HG03060 (cell line): ENCODE measurements at regions not wholly inside any gene's neighbourhood (a gene's known extent, or its start where the extent isn't known, plus 50 kb on each side); places are given as distances from the start of the nearest gene placed in this dataset.
"Not testable (repeated sequence)": the region's sequence is repeated elsewhere in the genome, so short reads cannot be mapped to it uniquely, and the experiment has no call there.

Experiments
- ATAC-seq: cut with Tn5 transposase; IDR thresholded peaks from one replicate; pipeline ENCODE4 v1.9.1; 2021; ENCODE audit warnings: low read depth, moderate number of reproducible peaks; ENCODE audit not compliant: unreplicated experiment

DNA sequence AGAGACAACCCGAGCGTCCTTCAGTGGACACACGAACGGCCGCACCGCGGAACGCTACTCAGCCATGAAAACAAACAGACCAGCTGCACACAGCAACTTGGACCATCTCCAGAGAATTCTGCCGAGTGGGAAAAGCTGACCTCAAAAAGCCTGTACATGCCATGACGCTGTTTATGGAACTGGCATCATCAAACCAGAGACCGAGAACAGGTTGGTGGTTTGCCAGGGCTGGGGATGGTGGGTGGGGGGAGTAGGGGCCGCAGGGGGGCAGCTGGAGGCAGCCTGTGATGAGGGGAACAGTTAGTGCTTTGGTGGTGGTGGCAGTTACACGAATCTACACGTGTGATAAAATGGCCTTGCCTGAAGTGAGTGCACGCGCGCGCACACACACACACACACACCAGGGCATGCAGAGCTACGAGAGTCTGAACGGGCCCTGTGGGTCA is 169.8 kb downstream of the LAT start:
- ATAC-seq = no peak

DNA sequence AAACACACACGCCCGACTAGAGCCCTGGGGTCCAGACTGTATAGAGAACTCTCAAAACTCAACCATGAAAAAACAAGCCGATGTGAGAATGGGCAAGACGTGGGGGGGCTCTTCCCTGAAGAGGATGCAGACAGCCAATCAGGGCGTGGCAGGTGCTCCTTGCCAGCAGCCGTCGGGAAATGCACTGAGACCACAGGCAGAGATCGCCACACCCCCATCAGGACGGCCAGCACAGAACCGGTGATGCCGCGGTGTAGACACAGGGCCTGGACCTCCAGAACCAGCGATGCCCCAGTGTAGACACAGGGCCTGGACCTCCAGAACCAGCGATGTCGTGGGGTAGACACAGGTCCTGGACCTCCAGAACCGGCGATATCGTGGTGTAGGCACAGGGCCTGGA is 169.2 kb downstream of the LAT start:
- no peak for ATAC-seq

DNA sequence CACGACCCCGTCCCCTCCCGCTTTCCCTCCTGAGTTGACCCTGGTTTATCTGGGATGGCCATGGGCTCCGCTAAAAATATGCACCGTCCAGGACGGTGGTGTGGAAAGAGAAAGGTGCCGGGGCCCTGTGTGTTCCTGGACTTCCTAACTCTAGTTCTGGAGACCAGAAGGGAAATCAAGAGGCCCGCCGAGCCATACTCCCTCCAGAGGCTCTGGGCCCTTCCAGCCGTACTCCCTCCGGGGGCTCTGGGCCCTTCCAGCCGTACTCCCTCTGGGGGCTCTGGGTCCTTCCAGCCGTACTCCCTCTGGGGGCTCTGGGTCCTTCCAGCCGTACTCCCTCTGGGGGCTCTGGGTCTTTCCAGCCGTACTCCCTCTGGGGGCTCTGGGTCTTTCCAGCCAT is 168.5 kb downstream of the LAT start:
- not testable (repeated sequence) for ATAC-seq

- ATAC-seq = not testable (repeated sequence)
These were observed 167.7 kb downstream of the LAT start for GRCh38 chr16:29152544-29153031.

DNA sequence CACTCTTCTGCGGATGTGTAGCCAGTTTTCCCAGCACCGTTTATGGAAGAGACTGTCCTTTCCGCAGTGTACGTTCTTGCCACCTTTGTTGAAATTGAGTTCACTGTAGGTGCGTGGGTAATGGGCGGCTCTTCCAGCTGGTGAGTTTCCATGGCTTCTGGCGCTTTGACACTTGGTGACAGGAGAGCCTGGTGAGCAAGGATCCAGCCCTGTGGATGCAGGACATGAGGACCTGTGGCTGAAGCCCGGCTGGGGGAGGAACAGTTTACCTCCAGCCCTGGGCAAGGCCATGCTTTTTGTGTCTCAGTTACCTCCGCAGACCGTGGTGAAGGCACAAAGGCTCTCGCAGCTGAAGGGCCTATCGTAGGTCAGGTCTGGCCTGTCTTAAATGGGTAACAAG is 166.5 kb downstream of the LAT start:
- ATAC-seq = no peak

GRCh38 chr16:29149912-29150311 is 165.1 kb downstream of the LAT start:
- ATAC-seq = not testable (repeated sequence)

DNA sequence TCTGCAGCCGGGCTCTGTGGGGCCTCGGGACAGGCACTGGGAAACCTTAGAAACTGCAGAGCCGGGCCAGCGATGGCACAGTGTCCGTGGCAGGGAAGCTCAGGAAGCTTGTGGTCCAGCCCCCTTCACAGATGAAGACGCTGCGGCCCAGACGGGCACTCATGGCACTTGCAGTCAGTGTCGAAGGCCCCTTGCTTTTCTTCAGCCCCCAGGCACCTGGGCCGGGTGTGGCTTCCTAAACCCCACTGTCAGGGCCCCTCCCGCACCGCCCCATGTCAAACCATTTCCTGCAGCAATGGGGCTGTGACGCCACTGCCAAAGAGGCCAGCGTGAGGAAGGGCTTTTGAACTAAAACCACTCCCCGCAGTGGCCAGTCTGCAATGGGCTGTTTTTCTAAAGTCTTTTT is 164.0 kb downstream of the LAT start:
- ATAC-seq = no peak

DNA sequence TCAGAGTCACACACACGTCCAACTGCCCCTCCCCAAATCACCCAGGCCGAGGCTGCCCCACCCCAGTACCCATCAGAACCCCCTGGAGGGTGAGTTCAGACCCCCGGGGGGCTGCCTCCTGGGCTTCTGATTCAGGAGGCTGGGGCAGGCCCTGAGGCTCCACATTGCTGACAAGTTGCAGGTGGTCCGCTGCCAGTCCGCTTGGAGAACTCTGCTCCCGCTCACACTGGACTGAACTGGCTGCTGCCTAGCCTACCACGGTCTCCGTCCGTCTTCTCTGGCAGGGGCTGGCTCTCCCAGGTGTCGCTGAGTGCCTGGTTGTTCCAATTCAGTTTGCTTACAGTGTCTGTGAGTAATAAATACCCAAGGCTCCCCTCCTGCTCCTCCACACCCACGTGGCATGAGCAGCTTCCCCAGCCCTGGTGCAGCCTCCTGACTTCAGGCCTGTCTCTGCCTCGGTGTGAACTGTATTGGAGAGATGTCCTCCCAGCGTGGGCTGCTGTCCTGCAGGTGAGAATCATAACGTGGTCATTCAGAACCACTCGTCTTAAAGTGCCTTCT is 163.4 kb downstream of the LAT start:
- no peak for ATAC-seq

DNA sequence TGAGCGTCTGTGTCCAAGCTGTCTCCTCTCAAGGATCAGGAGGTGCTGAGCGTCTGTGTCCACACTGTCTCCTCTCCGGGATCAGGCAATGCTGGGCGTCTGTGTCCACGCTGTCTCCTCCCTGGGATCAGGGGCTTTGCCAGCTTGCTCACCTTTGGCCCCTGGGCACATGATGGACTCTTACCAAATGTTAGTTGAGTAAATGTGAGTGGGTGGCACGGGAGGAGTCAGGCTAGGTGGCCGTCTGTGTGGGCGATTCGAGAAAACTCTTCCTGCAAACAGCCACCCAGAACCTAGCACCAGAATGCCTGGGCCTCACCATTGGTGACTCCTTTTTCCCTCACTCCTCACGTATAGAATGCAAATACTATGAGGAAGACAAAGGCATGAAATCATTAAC is 162.9 kb downstream of the LAT start:
- ATAC-seq = not testable (repeated sequence)

DNA sequence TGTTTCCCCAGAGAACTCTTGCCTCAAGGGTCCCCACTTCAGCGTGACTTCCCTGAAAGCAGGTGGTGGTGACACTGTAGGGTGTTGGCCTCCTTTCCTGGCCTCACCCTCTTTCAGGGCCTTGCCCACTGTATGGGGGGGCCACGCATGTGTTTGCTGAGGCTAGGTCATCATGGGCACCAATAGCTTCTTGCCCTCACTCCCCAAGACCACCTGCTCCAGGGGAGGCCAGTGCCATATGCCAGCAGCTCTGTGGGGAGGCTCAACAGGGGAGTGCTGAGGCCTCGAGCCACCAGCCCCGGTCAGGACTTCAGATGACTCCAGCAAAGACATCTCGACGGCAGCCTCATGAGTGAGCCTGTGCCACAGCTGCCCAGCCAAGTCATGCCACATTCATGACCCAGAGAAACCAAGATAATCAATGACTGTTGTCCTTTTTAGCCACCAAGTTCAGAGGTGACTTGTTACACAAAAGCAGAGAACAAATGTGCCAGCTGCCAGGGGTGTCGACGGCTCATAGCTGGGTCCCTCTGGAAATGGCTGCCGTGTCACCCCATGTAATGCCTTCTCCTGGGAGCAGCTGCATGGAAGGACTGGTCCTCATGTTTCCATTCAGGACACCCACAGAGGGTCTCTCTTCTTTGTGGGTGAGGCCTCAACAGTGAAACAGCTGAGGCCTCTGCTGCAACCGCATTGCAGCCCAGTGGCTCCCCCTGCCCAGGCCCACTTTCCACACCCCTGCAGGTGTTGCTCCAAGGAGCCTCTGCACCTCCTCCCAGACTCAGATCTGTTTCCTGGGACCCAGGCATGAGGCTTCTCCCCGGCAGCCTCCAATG is 162.2 kb downstream of the LAT start:
- ATAC-seq = not testable (repeated sequence)

DNA sequence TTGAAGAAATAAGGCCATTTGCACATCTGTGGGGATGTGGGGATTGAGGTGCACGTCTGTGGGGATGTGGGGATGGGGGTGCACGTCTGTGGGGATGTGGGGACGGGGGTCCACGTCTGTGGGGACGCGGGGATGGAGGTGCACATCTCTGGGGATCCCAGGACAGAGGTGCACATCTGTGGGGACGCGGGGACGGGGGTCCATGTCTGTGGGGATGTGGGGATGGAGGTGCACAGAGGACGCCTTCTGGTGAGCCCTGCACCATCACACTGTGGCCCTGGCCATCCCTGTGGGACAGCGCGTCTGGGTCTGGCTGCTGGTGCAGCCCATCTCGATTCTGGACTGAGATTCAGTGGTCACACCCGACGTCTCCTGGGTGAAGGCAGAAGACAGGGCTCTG is 161.4 kb downstream of the LAT start:
- no peak for ATAC-seq

DNA sequence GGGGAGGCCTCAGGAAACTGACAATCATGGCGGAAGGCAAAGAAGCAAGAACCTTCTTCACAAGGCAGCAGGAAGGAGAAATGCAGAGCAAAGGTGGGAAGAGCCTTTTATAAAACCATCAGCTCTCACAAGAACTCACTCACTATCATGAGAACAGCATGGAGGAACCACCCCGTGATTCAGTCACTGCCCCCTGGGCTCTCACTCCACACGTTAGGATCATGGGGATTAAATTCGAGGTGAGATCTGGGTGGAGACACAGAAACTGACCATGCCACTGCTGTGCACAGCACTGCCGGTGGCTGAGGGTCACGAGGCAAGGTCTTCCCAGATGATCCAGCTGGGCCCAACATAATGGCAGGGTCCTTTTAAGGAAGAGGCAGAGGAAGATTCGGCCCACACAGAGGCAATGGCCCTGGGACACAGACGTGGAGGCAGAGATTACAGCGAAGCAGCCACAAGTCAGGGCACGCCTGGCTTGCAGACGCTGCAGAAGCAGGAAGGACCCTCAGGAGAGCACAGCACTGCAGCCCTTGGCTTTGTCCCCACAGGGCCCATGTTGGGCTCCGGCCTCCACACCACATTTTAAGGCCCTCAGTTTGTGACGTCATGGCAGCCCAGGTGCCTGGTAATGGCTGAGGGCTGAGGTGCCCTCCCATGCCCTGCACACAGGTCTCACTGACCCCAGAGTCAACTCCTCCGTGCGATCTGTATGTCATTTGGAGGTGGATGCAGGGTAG is 160.8 kb downstream of the LAT start:
- not testable (repeated sequence) for ATAC-seq

DNA sequence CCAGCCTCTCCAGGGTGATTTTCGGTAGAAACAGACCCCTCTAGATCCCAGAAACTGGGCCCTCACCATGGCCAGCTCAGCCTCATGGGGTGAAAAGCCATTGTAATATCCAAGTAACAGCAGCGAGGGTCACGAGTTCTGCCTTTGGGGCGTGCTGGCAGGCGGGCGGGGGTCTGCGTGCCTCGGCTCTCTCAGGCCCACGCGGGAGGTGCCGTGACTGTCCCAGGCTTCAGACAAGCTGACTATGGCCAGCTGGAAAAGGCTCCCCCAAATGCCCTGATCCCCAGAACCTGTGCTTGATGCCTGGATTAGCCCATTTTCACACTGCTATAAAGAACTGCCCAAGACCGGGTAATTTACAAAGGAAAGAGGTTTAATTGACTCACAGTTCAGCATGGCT is 160.2 kb downstream of the LAT start:
- not testable (repeated sequence) for ATAC-seq

GRCh38 chr16:29144669-29145062 is 159.8 kb downstream of the LAT start:
- ATAC-seq = not testable (repeated sequence)

- ATAC-seq = not testable (repeated sequence)
These were observed 159.2 kb downstream of the LAT start for GRCh38 chr16:29143739-29144668.

DNA sequence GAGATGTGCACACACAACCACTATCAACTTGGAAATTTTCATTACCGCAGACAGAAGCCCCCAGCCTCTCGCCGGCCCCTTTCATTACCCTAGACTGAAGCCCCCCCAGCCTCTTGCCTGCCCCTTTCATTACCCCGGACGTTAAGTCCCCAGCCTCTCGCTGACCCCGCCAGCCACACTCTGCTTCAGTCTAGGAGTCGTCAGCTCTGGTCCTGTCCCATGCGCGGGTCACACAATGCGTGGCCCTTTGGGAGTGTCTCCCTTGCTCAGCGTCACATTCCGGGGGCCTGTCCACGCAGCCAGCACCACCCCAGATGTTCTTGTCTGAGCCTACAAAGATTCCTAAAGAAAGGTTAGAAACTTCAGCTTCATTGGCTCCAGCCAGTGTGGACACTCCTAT is 157.7 kb downstream of the LAT start:
- not testable (repeated sequence) for ATAC-seq

GRCh38 chr16:29141586-29142324 is 156.9 kb downstream of the LAT start:
- ATAC-seq = no peak

GRCh38 chr16:29141121-29141520 is 156.3 kb downstream of the LAT start:
- ATAC-seq = not testable (repeated sequence)
